HT1080 (cell line): ENCODE measurements at regions not wholly inside any gene's neighbourhood (a gene's known extent, or its start where the extent isn't known, plus 50 kb on each side); places are given as distances from the start of the nearest gene placed in this dataset.
"Not testable (repeated sequence)": the region's sequence is repeated elsewhere in the genome, so short reads cannot be mapped to it uniquely, and the experiment has no call there.

Source experiments
- DNase-seq: peaks from one replicate; pipeline ENCODE4 v3.0.0-alpha.2; 2015; ENCODE audit warnings: low read depth

GRCh38 chr12:112710414-112710813, 81.1 kb upstream of the RPH3A start:
- no peak for DNase-seq

- DNase-seq, result no peak
Observed at GRCh38 chr12:112711026-112711425, 80.5 kb upstream of the RPH3A start.

GRCh38 chr12:112711507-112711906, 80.0 kb upstream of the RPH3A start:
- no peak for DNase-seq

- DNase-seq, result not testable (repeated sequence)
Observed at GRCh38 chr12:112712751-112713150, 78.8 kb upstream of the RPH3A start.

- no peak for DNase-seq
Observed at GRCh38 chr12:112713471-112713870, 78.1 kb upstream of the RPH3A start.

GRCh38 chr12:112714166-112714710, 77.3 kb upstream of the RPH3A start:
- peak; percentile 90 for DNase-seq

- DNase-seq, result peak; percentile 51
Observed at GRCh38 chr12:112716099-112717093, 75.2 kb upstream of the RPH3A start.

- DNase-seq, result no peak
Observed at GRCh38 chr12:112728864-112729263, 62.7 kb upstream of the RPH3A start.

- no peak for DNase-seq
Observed at GRCh38 chr12:112734859-112735695, 56.5 kb upstream of the RPH3A start.

- DNase-seq, result peak; percentile 28
Observed at GRCh38 chr12:112738531-112738930, 53.0 kb upstream of the RPH3A start.

GRCh38 chr12:112740387-112740934, 51.1 kb upstream of the RPH3A start:
- no peak for DNase-seq

- no peak for DNase-seq
Observed at GRCh38 chr12:112741106-112741505, 50.4 kb upstream of the RPH3A start.
